Retina (tissue), 1 donor: ENCODE measurements at regions not wholly inside any gene's neighbourhood (a gene's known extent, or its start where the extent isn't known, plus 50 kb on each side); places are given as distances from the start of the nearest gene placed in this dataset.
"Not testable (repeated sequence)": the region's sequence is repeated elsewhere in the genome, so short reads cannot be mapped to it uniquely, and the experiment has no call there.

Experiments
- DNase-seq: peaks from one replicate; pipeline ENCODE4 v3.0.0-alpha.2; 2016

GRCh38 chr18:43819873-43820272, 542.6 kb upstream of the SYT4 start:
- no peak for DNase-seq

- no peak for DNase-seq
These were observed 548.5 kb upstream of the SYT4 start for GRCh38 chr18:43825768-43826167.

GRCh38 chr18:43826215-43826614, 548.9 kb upstream of the SYT4 start:
- DNase-seq: no peak

GRCh38 chr18:43827311-43827710, 550.0 kb upstream of the SYT4 start:
- no peak for DNase-seq

GRCh38 chr18:43830303-43830702, 553.0 kb upstream of the SYT4 start:
- DNase-seq: no peak

GRCh38 chr18:43830947-43831346, 553.7 kb upstream of the SYT4 start:
- no peak for DNase-seq

GRCh38 chr18:43846299-43846698, 569.0 kb upstream of the SYT4 start:
- DNase-seq: no peak

- no peak for DNase-seq
These were observed 570.1 kb upstream of the SYT4 start for GRCh38 chr18:43847164-43848091.

- DNase-seq: not testable (repeated sequence)
These were observed 572.5 kb upstream of the SYT4 start for GRCh38 chr18:43849831-43850230.

- no peak for DNase-seq
These were observed 578.1 kb upstream of the SYT4 start for GRCh38 chr18:43855376-43855775.

- DNase-seq: no peak
These were observed 585.9 kb upstream of the SYT4 start for GRCh38 chr18:43863180-43863579.

- DNase-seq: no peak
These were observed 589.4 kb upstream of the SYT4 start for GRCh38 chr18:43866696-43867095.

GRCh38 chr18:43868497-43868995, 591.3 kb upstream of the SYT4 start:
- DNase-seq: no peak

GRCh38 chr18:43869451-43870008, 592.2 kb upstream of the SYT4 start:
- DNase-seq: no peak

GRCh38 chr18:43870626-43871025, 593.3 kb upstream of the SYT4 start:
- DNase-seq: no peak

GRCh38 chr18:43875511-43875910, 598.2 kb upstream of the SYT4 start:
- DNase-seq: no peak

GRCh38 chr18:43876286-43876685, 599.0 kb upstream of the SYT4 start:
- DNase-seq: no peak

- no peak for DNase-seq
These were observed 599.5 kb upstream of the SYT4 start for GRCh38 chr18:43876748-43877147.

GRCh38 chr18:43877616-43878321, 600.5 kb upstream of the SYT4 start:
- DNase-seq: no peak

- no peak for DNase-seq
These were observed 602.1 kb upstream of the SYT4 start for GRCh38 chr18:43879415-43879814.

- no peak for DNase-seq
These were observed 605.2 kb upstream of the SYT4 start for GRCh38 chr18:43882358-43883055.

- no peak for DNase-seq
These were observed 606.6 kb upstream of the SYT4 start for GRCh38 chr18:43883886-43884285.

GRCh38 chr18:43886341-43886740, 609.1 kb upstream of the SYT4 start:
- no peak for DNase-seq
